Vagina (tissue), 2 donors: ENCODE measurements at regions not wholly inside any gene's neighbourhood (a gene's known extent, or its start where the extent isn't known, plus 50 kb on each side); places are given as distances from the start of the nearest gene placed in this dataset.

Experiments
- DNase-seq, 2 donors: peaks; one replicate each; pipeline ENCODE4 v3.0.0-alpha.2; 2017; ENCODE audit errors: extremely low spot score in 2 of 2
- H3K27ac ChIP-seq: fragments of 200-600 bp; sonication (generic); one replicate; pipeline ENCODE4 v1.5.1; 2019
- H3K27me3 ChIP-seq: fragments of 200-600 bp; sonication (generic); one replicate; pipeline ENCODE4 v1.5.1; 2019
- H3K36me3 ChIP-seq, 2 donors: fragments of 200-600 bp; sonication (generic); one replicate each; pipeline ENCODE4 v1.5.1; 2017 to 2019
- H3K4me1 ChIP-seq: fragments of 200-600 bp; sonication (generic); one replicate; pipeline ENCODE4 v1.5.1; 2019
- H3K4me3 ChIP-seq, 2 donors: fragments of 200-600 bp; sonication (generic); 1 replicate in 1 of 2; 2 replicates in 1 of 2; pipeline ENCODE4 v1.5.1; 2016 to 2019
- H3K9me3 ChIP-seq: fragments of 200-600 bp; sonication (generic); one replicate; pipeline ENCODE4 v1.5.1; 2019
- POLR2A ChIP-seq, 2 donors: fragments of 450-650 bp; IDR thresholded peaks; one replicate each; pipeline ENCODE4 v1.6.1; 2017; ENCODE audit warnings: antibody characterized with exemption in 2 of 2, mild to moderate bottlenecking in 2 of 2, moderate library complexity in 2 of 2
- POLR2AphosphoS5 ChIP-seq, 2 donors: sonication (generic); formaldehyde crosslinking; IDR thresholded peaks; one replicate each; pipeline ENCODE4 v1.9.0; 2017; ENCODE audit warnings: antibody characterized with exemption in 2 of 2, mild to moderate bottlenecking in 2 of 2, low read depth in 1 of 2; ENCODE audit not compliant: insufficient read depth in 1 of 2
- intact Hi-C: fragments of 100-400 bp; cut with DNase I; formaldehyde crosslinking; loops from one replicate; pipeline ENCODE4 v1.15.1; 2023
- TF ChIP-seq, protein P1 (sequence below), 3 experiments: fragments of 450-650 bp in 2 of 3; fragments of 200-600 bp in 1 of 3; sonication (generic) in 1 of 3; IDR thresholded peaks; one replicate each; pipeline ENCODE4 v1.5.1; 2017 to 2019; ENCODE audit warnings: antibody characterized with exemption in 3 of 3, mild to moderate bottlenecking in 2 of 3, moderate library complexity in 2 of 3

GRCh38 chr3:107130089-107130700, 247.0 kb upstream of the CCDC54 start:
- H3K27ac ChIP-seq: no peak overlapping the region
- no peaks in the 10 kb centered on the region for H3K9me3 ChIP-seq
- no peak overlapping the region for H3K4me3 ChIP-seq
- TF ChIP-seq POLR2AphosphoS5 (IDR thresholded peaks at IDR 0.05; ENCODE audit: insufficient read depth in 1 of 2, low read depth in 1 of 2) (no peak), POLR2A (IDR thresholded peaks at IDR 0.05) (no peak)
- TF ChIP-seq, protein P1, sequence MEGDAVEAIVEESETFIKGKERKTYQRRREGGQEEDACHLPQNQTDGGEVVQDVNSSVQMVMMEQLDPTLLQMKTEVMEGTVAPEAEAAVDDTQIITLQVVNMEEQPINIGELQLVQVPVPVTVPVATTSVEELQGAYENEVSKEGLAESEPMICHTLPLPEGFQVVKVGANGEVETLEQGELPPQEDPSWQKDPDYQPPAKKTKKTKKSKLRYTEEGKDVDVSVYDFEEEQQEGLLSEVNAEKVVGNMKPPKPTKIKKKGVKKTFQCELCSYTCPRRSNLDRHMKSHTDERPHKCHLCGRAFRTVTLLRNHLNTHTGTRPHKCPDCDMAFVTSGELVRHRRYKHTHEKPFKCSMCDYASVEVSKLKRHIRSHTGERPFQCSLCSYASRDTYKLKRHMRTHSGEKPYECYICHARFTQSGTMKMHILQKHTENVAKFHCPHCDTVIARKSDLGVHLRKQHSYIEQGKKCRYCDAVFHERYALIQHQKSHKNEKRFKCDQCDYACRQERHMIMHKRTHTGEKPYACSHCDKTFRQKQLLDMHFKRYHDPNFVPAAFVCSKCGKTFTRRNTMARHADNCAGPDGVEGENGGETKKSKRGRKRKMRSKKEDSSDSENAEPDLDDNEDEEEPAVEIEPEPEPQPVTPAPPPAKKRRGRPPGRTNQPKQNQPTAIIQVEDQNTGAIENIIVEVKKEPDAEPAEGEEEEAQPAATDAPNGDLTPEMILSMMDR (IDR thresholded peaks at IDR 0.05): no peak
- no peaks in the 10 kb centered on the region for H3K4me1 ChIP-seq
- intact Hi-C loops: no loop called here
- H3K36me3 ChIP-seq: no peaks in the 10 kb centered on the region
- H3K27me3 ChIP-seq: no peaks in the 10 kb centered on the region
- no peak for DNase-seq

- no peak overlapping the region for H3K27ac ChIP-seq
- TF ChIP-seq POLR2AphosphoS5 (IDR thresholded peaks at IDR 0.05; ENCODE audit: insufficient read depth in 1 of 2, low read depth in 1 of 2) (no peak), POLR2A (IDR thresholded peaks at IDR 0.05) (no peak)
- TF ChIP-seq, protein P1 (IDR thresholded peaks at IDR 0.05): no peak
- intact Hi-C loops: no loop called here
- no peak overlapping the region for H3K4me3 ChIP-seq
- no peaks in the 10 kb centered on the region for H3K27me3 ChIP-seq
- no peaks in the 10 kb centered on the region for H3K9me3 ChIP-seq
- no peak for DNase-seq
- H3K36me3 ChIP-seq: no peaks in the 10 kb centered on the region
- no peaks in the 10 kb centered on the region for H3K4me1 ChIP-seq
Observed at GRCh38 chr3:107132674-107133073, 244.6 kb upstream of the CCDC54 start.

DNA sequence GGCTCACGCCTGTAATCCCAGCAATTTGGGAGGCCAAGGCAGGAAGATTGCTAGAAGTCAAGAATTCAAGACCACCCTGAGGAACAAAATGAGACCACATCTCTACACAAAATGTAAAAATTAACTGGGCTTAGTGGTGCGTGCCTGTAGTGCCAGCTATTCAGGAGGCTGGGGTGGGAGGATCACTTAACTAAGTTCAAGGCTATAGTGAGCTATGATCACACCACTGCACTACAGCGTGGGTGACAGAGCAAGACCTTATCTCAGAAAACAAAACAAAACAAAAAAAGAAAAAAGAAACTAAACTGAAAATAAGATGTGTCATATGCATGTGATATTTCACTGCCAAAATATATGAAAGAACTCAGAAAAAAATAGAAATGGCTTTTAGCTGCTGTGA, 243.3 kb upstream of the CCDC54 start:
- Histone ChIP-seq H3K4me1 (no peaks in the 10 kb centered on the region), H3K27ac (no peak overlapping the region), H3K9me3 (no peaks in the 10 kb centered on the region), H3K36me3 (no peaks in the 10 kb centered on the region), H3K4me3 (no peak overlapping the region), H3K27me3 (no peaks in the 10 kb centered on the region)
- no peak for DNase-seq
- TF ChIP-seq, protein P1 (IDR thresholded peaks at IDR 0.05): no peak
- TF ChIP-seq POLR2A (IDR thresholded peaks at IDR 0.05) (no peak), POLR2AphosphoS5 (IDR thresholded peaks at IDR 0.05; ENCODE audit: insufficient read depth in 1 of 2, low read depth in 1 of 2) (no peak)
- intact Hi-C loops: no loop called here

DNA sequence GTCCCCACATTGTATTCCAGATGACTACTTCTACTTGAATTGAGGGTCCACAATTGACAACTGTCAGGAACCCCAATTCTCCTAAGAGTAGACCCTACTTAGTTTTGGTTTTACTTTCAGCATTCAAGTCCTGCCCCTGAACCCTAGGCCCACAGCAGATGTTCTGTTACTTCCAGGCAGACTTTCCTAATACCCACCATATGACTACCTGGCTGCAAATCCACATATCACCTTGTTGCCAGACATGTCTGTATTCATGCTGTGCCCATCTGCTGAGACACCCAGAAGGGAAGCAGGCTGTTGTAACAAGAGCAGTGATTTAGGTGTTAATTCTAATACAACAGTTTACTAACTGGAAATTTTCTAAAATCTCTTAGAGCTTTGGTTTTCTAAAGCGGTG, 235.1 kb upstream of the CCDC54 start:
- Histone ChIP-seq H3K9me3 (no peaks in the 10 kb centered on the region), H3K27ac (no peak overlapping the region), H3K36me3 (no peaks in the 10 kb centered on the region), H3K4me3 (no peak overlapping the region), H3K4me1 (no peaks in the 10 kb centered on the region), H3K27me3 (no peaks in the 10 kb centered on the region)
- no peak for DNase-seq
- TF ChIP-seq POLR2A (IDR thresholded peaks at IDR 0.05) (no peak), POLR2AphosphoS5 (IDR thresholded peaks at IDR 0.05; ENCODE audit: insufficient read depth in 1 of 2, low read depth in 1 of 2) (no peak)
- TF ChIP-seq, protein P1 (IDR thresholded peaks at IDR 0.05): no peak
- intact Hi-C loops: no loop called here

GRCh38 chr3:107142786-107143575, 234.3 kb upstream of the CCDC54 start:
- no peaks in the 10 kb centered on the region for H3K9me3 ChIP-seq
- H3K4me1 ChIP-seq: no peaks in the 10 kb centered on the region
- no peak overlapping the region for H3K27ac ChIP-seq
- no peaks in the 10 kb centered on the region for H3K27me3 ChIP-seq
- no peak for DNase-seq
- TF ChIP-seq, protein P1 (IDR thresholded peaks at IDR 0.05): no peak
- TF ChIP-seq POLR2A (IDR thresholded peaks at IDR 0.05) (no peak), POLR2AphosphoS5 (IDR thresholded peaks at IDR 0.05; ENCODE audit: insufficient read depth in 1 of 2, low read depth in 1 of 2) (no peak)
- no peaks in the 10 kb centered on the region for H3K36me3 ChIP-seq
- intact Hi-C loops: no loop called here
- no peak overlapping the region for H3K4me3 ChIP-seq
